ENCODE measurements at regions not wholly inside any gene's neighbourhood (a gene's known extent, or its start where the extent isn't known, plus 50 kb on each side); places are given as distances from the start of the nearest gene placed in this dataset.

DNA sequence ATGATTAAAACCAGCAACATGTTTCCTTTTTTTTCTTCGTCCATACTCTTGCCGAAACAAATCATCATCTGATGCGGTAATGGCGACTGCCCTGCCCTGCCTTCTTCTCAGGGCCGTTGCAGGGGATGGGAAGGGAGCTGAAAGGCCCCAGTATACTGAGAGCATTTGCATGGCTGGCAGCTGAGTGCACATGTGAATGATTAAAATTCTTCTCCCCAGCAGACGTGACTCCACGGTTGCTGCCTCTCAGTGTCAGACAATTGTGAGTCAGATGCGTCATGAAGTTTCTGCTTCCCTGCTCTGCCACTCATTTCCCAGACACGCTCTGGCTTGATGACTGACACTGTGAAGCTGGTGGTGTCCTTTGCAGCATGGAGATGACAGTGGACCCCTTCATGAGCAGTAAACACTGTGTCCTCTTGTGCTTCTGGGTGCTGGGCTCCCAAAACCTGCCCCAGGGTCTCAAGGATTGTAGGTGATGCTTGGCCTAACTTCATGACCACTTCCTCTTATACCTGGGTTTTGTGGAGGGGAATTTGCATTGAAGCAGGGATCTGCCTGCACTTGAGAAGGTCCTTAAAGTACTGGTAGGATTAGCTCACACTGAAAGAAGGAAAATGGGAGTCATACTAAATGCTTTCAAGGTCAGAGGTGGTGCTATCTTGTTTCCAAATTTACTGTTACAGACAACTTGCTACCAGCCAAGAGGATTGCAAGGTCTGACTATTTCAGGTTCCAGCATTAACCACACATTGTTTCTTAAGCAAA lies 222.5 kb upstream of the COPS8 start:
- TF ChIP-seq, protein P1, sequence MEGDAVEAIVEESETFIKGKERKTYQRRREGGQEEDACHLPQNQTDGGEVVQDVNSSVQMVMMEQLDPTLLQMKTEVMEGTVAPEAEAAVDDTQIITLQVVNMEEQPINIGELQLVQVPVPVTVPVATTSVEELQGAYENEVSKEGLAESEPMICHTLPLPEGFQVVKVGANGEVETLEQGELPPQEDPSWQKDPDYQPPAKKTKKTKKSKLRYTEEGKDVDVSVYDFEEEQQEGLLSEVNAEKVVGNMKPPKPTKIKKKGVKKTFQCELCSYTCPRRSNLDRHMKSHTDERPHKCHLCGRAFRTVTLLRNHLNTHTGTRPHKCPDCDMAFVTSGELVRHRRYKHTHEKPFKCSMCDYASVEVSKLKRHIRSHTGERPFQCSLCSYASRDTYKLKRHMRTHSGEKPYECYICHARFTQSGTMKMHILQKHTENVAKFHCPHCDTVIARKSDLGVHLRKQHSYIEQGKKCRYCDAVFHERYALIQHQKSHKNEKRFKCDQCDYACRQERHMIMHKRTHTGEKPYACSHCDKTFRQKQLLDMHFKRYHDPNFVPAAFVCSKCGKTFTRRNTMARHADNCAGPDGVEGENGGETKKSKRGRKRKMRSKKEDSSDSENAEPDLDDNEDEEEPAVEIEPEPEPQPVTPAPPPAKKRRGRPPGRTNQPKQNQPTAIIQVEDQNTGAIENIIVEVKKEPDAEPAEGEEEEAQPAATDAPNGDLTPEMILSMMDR (IDR thresholded peaks at IDR 0.05; ENCODE audit: low read depth, low read length, missing control alignments): no peak
- no peak overlapping the region for H3K4me3 ChIP-seq (ENCODE audit: low read depth, low read length)
- no peak for DNase-seq (ENCODE audit: low read depth)

DNA sequence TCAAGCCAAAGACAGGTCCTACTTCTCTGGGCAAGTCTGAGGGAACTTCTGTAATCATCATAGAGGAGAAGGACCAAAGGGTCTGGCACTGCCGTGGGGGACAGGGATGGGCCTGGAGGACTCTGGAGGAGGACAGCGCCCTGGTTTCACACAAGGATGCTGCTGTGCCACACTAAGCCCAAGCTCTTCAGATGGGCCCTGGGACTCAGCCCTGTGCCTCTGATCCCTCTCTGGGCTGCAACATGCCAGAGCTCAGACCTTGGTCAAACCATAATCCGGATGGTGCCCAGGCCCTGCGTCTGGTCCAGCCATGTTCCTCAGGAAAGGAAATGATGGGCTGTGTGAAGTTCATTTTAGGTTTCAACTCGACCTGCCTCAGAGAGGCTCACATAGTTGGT lies 222.0 kb upstream of the COPS8 start:
- H3K4me3 ChIP-seq (ENCODE audit: low read depth, low read length): no peak overlapping the region
- DNase-seq (ENCODE audit: low read depth): no peak
- TF ChIP-seq, protein P1 (IDR thresholded peaks at IDR 0.05; ENCODE audit: low read depth, low read length, missing control alignments): no peak

DNA sequence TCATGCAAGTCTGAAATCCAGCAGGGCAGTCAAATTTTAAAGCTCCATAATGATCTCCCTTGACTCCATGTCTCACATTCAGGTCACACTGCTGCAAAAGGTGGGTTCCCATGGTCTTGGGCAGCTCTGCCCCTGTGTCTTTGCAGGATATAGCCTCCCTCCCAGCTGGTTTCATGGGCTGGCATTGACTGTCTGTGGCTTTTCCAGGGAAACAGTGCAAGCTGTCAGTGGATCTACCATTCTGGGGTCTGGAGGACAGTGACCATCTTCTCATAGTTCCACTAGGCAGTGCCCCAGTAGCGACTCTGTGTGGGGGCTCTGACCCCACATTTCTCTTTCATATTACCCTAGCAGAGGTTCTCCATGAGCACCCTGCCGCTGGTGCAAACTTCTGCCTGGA lies 220.6 kb upstream of the COPS8 start:
- no peak overlapping the region for H3K4me3 ChIP-seq (ENCODE audit: low read depth, low read length)
- DNase-seq (ENCODE audit: low read depth): no peak
- TF ChIP-seq, protein P1 (IDR thresholded peaks at IDR 0.05; ENCODE audit: low read depth, low read length, missing control alignments): no peak

DNA sequence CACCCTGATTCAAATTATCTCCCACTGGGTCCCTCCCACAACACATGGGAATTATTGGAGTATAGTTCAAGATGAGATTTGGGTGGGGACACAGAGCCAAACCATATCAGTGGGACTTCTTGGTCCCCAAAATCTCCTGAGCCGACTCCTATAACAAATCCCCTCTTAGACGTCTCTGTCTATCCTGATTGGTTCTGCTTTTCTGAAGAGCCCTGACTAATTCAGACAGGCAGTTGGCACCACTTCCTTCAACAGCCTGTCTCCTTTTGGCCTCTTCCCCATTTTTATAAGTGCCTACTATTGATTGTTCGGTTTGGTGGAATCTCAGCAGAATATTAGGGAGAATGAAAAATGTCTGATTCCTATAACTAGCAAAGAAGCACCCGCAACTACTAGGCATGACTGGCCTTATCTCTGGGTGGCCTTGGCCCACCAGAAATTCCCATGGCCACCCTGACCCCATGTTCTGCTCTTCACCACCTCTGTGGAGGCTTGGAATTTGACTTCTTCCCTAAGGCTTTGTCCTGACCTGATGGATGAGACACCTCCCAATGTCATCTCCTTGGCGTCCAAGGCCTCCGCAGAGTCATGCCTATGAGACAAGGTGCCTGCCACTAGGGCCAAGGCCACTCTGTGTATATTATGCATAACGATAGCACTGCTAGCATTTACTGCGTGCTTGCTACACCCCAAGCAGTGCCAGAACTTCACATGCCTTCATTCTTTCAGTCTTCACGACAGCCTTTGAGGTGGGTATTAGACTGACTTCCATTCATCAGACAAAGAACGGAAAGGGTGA lies 218.9 kb upstream of the COPS8 start:
- DNase-seq (ENCODE audit: low read depth): no peak
- TF ChIP-seq, protein P1 (IDR thresholded peaks at IDR 0.05; ENCODE audit: low read depth, low read length, missing control alignments): no peak
- no peak overlapping the region for H3K4me3 ChIP-seq (ENCODE audit: low read depth, low read length)

DNA sequence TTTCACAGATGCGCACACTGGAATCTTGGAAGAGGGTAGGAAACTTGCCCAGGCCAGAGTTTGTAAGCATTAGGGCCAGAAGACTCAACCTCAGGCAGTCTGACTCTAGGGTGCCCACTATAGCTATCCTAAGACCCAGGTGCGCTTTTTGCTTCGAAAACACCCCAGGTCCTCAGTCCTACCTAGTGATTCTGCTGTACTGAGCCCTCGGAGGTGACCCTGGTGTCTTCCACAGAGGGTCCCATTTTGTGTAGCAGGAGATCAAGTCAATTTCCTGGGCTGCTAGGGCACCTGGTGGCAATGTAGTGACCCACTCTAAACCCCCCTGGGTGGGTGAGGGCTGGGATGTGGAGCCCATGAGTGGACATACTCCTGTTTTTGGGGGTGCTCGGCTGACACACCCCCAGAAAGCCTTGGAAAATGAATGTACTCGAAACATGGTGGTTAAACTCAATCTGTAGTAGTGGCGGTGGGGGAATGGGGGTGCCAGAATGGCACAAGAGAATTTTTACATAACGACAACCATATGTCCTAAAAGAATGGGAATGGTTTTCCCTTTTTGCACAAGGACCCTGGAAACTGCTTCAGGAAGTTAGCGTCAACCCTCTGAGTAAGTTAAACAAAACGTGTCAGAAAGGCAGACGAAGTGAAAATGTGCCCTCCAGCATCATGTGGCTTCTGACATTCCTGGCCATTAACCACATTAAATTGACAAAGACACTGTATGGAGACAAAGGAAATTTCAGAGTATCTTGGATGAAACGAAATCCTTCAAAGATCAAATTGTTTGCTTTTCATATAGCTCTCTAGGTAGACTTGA lies 218.0 kb upstream of the COPS8 start:
- no peak overlapping the region for H3K4me3 ChIP-seq (ENCODE audit: low read depth, low read length)
- DNase-seq (ENCODE audit: low read depth): no peak
- TF ChIP-seq, protein P1 (IDR thresholded peaks at IDR 0.05; ENCODE audit: low read depth, low read length, missing control alignments): no peak

GRCh38 chr2:236870370-236870769 lies 215.3 kb upstream of the COPS8 start:
- no peak for DNase-seq (ENCODE audit: low read depth)
- no peak overlapping the region for H3K4me3 ChIP-seq (ENCODE audit: low read depth, low read length)
- TF ChIP-seq, protein P1 (IDR thresholded peaks at IDR 0.05; ENCODE audit: low read depth, low read length, missing control alignments): no peak

Data from GM12864 (cell line).